Stimulated activated CD4-positive, alpha-beta T cell treated with anti-CD3 and anti-CD28 coated beads, Interleukin-2, amount 100 ng/mL, for 24 hours (primary cell): ENCODE measurements at regions not wholly inside any gene's neighbourhood (a gene's known extent, or its start where the extent isn't known, plus 50 kb on each side); places are given as distances from the start of the nearest gene placed in this dataset.

Experiments
- DNase-seq, 2 donors: peaks; one replicate each; pipeline ENCODE4 v3.0.0-alpha.2; 2020

GRCh38 chr16:79673635-79674034 lies 73.1 kb upstream of the MAF start:
- DNase-seq = no peak

GRCh38 chr16:79672524-79672923 lies 72.0 kb upstream of the MAF start:
- DNase-seq = no peak

GRCh38 chr16:79668502-79668901 lies 68.0 kb upstream of the MAF start:
- no peak for DNase-seq

GRCh38 chr16:79665970-79666369 lies 65.4 kb upstream of the MAF start:
- no peak for DNase-seq

- no peak for DNase-seq
Measured at GRCh38 chr16:79664407-79664806, 63.9 kb upstream of the MAF start.

- DNase-seq = no peak
Measured at GRCh38 chr16:79662669-79663313, 62.3 kb upstream of the MAF start.

GRCh38 chr16:79662122-79662521 lies 61.6 kb upstream of the MAF start:
- no peak for DNase-seq

- DNase-seq = no peak
Measured at GRCh38 chr16:79661578-79661977, 61.0 kb upstream of the MAF start.

GRCh38 chr16:79659344-79659743 lies 58.8 kb upstream of the MAF start:
- DNase-seq = no peak

GRCh38 chr16:79658301-79659033 lies 57.9 kb upstream of the MAF start:
- no peak for DNase-seq

- DNase-seq = no peak
Measured at GRCh38 chr16:79656553-79657115, 56.1 kb upstream of the MAF start.

- DNase-seq = no peak
Measured at GRCh38 chr16:79653373-79653891, 52.9 kb upstream of the MAF start.

GRCh38 chr16:79651363-79651762 lies 50.8 kb upstream of the MAF start:
- DNase-seq = no peak
